Endothelial cell of umbilical vein (primary cell): ENCODE measurements at regions not wholly inside any gene's neighbourhood (a gene's known extent, or its start where the extent isn't known, plus 50 kb on each side); places are given as distances from the start of the nearest gene placed in this dataset.

Source experiments
- EZH2 ChIP-seq: IDR thresholded peaks from 2 replicates; pipeline ENCODE4 v1.6.1; 2012; ENCODE audit warnings: borderline replicate concordance, low read depth, mild to moderate bottlenecking, moderate library complexity, low read length, inconsistent platforms; ENCODE audit not compliant: severe bottlenecking
- JUN ChIP-seq: IDR thresholded peaks from 2 replicates; pipeline ENCODE4 v1.6.1; 2011; ENCODE audit warnings: borderline replicate concordance, low read depth; ENCODE audit not compliant: insufficient read length, insufficient read depth
- POLR2A ChIP-seq: IDR thresholded peaks from 2 replicates; pipeline ENCODE4 v1.6.1; 2012; ENCODE audit warnings: low read depth, mild to moderate bottlenecking, control low read depth, low read length
- POLR2AphosphoS5 ChIP-seq: IDR thresholded peaks from 2 replicates; pipeline ENCODE4 v1.6.1; 2012; ENCODE audit warnings: low read depth, mild to moderate bottlenecking, control low read depth, low read length, moderate library complexity; ENCODE audit not compliant: insufficient read depth
- TF ChIP-seq, protein P1 (sequence below), 2 donors: IDR thresholded peaks; 1 replicate in 1 of 2; 2 replicates in 1 of 2; pipeline ENCODE4 v1.5.1; 2011; ENCODE audit warnings: low read length in 2 of 2, mild to moderate bottlenecking in 2 of 2, moderate library complexity in 2 of 2, control low read depth in 1 of 2, inconsistent platforms in 1 of 2, low read depth in 1 of 2; ENCODE audit not compliant: insufficient read depth in 1 of 2; ENCODE audit errors: extremely low read depth in 1 of 2

DNA sequence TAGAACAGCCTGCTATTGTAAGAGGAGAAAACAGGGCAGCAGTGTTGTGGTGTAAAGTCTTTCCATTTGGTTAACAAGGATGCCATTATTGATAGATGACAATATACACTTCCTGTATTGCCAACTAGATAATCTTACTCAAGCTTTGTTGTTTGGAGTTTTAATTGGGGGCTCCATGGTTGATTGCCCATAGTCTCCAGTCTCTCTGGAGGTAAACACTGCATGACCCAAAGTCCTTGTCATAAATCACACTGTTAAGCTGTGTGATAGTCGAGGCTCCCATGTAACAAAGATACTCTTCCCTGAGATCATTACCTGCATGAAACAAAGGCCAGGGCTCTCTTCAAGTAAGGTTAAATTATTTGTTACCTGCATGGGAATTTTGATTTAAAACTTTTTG, 394.6 kb downstream of the C4orf33 start:
- TF ChIP-seq EZH2, result no peak
- TF ChIP-seq, protein P1, sequence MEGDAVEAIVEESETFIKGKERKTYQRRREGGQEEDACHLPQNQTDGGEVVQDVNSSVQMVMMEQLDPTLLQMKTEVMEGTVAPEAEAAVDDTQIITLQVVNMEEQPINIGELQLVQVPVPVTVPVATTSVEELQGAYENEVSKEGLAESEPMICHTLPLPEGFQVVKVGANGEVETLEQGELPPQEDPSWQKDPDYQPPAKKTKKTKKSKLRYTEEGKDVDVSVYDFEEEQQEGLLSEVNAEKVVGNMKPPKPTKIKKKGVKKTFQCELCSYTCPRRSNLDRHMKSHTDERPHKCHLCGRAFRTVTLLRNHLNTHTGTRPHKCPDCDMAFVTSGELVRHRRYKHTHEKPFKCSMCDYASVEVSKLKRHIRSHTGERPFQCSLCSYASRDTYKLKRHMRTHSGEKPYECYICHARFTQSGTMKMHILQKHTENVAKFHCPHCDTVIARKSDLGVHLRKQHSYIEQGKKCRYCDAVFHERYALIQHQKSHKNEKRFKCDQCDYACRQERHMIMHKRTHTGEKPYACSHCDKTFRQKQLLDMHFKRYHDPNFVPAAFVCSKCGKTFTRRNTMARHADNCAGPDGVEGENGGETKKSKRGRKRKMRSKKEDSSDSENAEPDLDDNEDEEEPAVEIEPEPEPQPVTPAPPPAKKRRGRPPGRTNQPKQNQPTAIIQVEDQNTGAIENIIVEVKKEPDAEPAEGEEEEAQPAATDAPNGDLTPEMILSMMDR (IDR thresholded peaks at IDR 0.05; ENCODE audit: extremely low read depth in 1 of 2, insufficient read depth in 1 of 2, low read depth in 1 of 2, low read length in 2 of 2), result no peak
- no peak for TF ChIP-seq POLR2AphosphoS5
- no peak for TF ChIP-seq POLR2A
- no peak for TF ChIP-seq JUN
